Hematopoietic multipotent progenitor cell treated with erythropoietin and hydrocortisone succinate and interleukin-3 and kit ligand, for 17 days (in vitro differentiated cells): ENCODE measurements at regions not wholly inside any gene's neighbourhood (a gene's known extent, or its start where the extent isn't known, plus 50 kb on each side); places are given as distances from the start of the nearest gene placed in this dataset.

ENCODE experiments used
- DNase-seq: peaks from one replicate; pipeline ENCODE4 v3.0.0-alpha.2; 2015; ENCODE audit warnings: low spot score

- no peak for DNase-seq
These were observed 107.5 kb upstream of the CELF4 start for GRCh38 chr18:37672932-37673595.

- DNase-seq = no peak
These were observed 106.4 kb upstream of the CELF4 start for GRCh38 chr18:37672001-37672400.

GRCh38 chr18:37671530-37671929, 105.9 kb upstream of the CELF4 start:
- DNase-seq = no peak

DNA sequence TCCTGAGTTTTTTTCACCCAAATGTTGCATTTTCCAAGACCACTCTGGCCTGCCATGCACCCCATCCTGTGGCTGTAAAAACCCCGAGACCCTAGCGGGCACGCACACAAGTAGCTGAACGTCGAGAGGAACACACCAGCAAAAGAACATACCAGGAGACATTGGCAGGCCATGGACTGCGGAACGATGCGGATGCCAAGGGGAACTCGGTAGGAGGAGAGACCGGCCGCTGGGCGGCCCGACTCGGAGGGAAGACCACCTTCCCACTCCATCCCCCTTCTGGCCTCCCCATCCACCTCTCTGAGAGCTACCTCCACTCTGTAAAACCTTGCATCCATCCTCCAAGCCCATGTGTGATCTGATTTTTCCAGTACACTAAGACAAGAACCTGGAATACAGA, 105.5 kb upstream of the CELF4 start:
- DNase-seq = no peak

DNA sequence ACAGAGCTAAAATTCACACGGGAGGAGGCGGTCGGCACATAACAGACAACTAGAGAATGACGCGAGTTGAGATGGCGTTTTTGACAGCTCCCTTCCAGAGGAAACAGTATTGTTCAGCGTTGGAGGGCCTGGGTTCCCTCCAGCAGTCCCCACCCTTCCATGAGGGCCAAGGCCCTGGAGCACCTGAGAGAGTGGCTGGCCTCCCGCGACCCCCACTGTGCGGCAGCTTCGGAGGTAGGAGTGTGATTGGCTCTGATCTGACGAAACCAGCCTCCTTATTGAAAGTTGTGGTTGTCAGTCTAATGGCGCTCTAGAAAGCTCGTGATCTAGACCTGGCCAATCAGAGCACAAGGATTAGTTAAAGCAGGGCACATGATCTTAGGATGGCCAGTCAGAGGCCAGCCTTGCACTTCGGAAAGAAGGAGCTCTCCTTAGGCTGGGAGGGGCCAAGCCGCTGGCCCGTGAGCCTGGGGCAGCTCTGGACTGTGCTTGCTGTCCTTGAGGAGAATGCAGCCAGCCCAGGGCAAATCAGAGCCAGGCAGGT, 104.5 kb upstream of the CELF4 start:
- DNase-seq = no peak

DNA sequence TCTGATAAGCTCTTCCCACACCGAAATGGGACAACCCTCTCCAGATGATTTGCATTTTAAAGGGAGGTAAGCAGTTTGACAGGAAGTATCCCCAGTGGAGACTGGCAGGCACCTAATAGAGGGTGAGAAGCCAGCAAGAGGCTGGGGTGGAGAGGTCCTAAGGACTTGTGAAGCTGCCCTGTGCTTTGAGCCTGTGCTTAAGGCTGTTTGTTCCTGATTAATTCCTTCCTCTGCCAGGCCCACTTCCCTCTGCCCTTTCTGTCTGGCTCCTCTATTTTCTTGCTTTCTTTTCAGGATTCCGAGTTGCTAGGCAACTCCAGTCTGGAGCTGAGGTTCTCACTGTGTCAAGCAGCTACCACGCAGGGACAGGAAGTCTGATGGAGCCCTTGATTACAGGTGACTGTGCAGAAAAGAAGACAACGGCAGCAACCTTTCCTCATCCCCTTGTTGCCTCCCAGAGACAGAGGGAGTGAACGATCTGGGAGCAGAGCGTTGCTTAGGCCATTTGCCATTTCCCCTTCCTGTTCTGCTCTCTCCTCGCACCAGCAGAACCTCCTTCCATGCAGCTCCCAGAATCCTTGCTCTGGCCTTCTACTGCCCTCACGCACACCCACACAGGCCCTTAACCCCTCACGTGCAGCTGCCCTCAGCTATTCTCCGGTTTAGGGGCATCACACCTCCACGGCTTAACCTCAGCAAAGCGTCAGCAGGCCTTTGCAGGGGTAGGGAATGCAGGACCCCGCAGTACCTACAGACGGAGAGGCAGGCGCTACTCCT, 103.6 kb upstream of the CELF4 start:
- DNase-seq = no peak

DNA sequence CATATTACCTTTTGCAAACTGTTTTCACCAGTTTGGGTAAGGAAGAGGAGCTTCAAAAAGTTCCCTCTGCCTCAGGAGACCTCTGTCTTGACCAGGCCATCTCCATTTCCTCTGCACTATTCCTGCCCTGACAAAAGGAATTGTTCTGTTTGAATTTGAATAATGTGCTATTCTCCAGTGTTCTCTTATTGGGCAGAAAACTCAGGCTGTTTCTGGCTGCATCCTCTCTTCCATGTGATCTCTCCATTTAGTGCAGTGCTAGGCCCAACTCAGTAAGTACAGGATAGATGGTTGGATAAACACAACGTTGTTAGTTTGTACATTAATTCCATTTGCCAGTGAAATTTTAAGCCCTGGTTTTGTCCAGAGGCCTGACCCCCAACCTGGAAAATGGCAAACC, 102.2 kb upstream of the CELF4 start:
- no peak for DNase-seq

- no peak for DNase-seq
These were observed 101.4 kb upstream of the CELF4 start for GRCh38 chr18:37666991-37667390.

DNA sequence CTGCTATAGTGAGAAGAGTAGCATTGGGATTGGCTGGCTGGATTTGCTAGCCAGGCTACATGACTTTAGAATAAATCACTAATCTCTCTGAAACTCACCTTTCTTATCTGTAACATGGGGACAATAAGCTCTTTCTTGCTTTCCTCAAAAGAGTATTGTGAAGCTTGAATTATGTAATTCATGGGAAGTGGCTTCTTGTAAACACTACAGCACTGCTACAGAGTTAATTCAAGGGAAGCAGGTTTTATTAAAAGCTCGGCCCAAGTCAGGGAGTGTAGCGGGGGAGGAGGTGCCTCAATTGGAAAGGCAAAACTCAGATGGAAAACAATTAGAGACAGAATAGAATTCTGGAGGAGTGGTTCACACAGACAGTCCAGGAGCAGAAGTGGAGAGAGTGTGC, 100.9 kb upstream of the CELF4 start:
- no peak for DNase-seq

DNA sequence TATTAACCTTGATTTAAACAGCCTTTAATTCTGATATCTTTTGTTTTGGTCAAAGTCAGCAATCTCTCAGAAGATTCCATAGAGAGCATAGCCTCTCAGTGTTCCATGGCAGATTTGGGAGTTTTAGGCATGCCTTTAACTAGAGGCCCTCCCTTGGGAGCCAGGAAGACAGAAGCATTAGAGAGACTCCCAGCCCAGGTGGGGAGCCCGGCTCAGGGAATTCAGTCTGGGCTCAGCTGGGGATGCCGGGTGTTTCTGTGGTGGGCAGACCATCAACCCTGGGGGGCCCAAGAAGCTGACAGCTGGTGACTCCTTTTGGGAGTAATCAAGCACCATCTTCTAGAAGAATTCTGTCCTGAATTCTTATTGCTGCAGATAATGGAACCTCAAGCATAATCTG, 99.7 kb upstream of the CELF4 start:
- DNase-seq = no peak

- DNase-seq = no peak
These were observed 97.8 kb upstream of the CELF4 start for GRCh38 chr18:37663446-37663845.

GRCh38 chr18:37662546-37663339, 97.1 kb upstream of the CELF4 start:
- DNase-seq = no peak

- no peak for DNase-seq
These were observed 96.5 kb upstream of the CELF4 start for GRCh38 chr18:37662099-37662498.

DNA sequence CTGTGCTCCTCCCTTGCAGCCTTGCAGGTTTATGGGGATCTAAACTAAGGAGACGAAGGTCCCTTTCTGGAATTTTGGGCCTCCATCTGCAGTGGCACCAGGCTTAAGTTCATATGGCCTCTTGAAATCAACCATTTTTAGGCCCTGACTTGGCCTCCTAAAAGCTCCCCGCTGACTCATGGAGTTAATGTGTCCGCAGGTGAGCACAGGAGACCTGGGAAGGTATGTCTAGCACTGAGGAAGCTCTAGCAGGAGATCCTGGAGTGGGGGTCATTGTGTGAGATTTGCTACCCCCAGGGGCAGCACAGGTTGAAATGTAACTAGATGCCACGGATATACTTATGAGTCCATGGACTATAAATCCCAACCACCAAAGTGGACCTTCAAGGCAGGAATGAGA, 95.9 kb upstream of the CELF4 start:
- DNase-seq = no peak

DNA sequence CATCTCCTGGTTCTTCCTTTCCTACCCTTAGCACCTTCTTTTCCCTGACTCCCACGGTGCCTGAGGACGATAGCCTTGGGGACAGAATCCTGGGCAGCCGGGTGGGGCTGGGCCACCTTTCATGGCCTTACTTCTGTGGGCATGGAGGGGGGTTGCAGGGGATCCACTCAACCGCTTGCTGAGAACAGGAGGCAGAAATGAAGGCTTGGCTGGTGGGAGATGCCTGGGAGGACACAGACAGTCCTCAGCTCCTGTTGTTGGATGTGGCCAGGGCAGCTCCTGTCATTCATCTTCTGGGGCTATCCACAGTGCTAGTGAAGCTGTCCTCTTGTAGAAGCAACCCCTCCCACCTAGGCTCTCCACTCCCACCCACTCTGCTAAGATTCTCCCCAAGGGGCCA, 95.5 kb upstream of the CELF4 start:
- DNase-seq = no peak

DNA sequence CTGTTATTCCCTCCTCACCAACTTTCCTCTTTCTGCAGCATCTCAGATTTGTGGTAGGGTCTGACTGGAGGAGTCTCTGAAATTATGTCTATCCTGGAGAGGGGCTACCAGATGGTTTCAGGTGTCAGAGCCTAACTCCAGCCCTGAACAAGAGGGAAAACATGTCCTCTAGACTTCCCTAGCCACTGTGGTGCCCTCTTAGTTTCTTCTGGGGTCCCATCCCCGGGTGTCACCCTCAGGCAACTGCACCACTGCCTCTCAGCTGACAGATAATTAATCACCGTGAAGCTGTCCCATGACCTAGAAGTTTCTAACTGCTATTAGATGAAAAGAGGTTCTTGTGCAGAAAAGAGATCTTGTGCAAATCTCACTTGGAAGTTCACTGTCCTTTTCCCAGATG, 95.1 kb upstream of the CELF4 start:
- DNase-seq = no peak

- DNase-seq = no peak
These were observed 94.3 kb upstream of the CELF4 start for GRCh38 chr18:37659906-37660305.

DNA sequence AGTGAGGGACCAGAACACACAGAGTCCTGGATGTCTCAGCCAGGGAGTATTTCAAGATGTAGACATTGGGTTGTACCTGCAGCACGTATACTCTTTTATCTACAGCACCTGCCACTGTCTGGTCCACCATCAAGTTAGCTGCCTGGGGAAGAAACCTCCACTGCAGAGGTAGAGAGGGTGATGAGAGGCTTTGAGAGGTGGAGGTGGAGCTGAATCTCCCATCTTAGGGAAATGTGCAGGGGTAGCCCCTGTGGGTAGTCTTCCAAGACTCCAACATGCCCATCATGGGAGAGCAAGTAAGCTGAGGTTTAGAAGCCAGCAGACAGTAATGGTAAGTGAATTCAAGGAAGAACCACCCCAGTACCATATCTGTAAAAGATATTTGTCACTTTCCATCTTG, 93.3 kb upstream of the CELF4 start:
- DNase-seq = no peak

DNA sequence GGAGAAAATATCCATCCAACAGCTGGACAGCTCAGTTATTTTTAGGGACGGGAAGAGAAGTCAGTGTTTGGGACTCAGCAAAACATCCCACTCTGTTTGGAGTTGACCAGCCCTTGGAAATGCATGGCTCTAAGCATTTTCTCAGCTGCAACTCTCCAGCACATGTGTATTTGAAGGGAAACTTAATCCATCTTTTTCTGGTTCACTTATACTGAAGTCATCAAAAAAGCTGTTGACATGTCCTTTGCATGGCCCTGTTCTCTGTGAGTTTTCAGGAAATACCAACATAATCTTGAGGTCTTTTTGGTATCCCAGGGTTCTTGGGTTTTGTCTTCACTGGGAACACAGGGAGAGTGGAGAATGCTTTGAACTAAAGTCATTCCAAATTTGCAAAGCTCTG, 91.9 kb upstream of the CELF4 start:
- no peak for DNase-seq

- DNase-seq = no peak
These were observed 89.3 kb upstream of the CELF4 start for GRCh38 chr18:37654731-37655369.

DNA sequence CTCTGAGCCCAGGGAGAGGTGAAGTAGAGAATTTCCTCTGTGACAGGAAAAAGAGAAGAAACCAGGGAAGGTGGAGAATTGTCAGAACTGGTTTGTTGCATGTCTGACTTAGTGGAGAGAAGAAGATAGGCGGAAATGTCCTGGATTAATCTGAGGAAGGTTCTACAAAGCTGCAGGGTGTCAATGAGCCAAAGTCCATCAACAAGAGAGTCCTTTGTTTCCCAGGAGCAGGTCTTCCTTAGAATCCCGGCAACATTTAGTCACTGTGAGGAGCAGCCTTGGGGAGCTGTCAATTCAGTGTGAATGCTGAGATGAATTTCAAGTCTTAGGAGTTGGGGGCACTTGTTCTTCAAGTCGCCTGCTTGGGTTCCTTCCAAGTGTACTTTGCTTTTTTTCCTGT, 88.4 kb upstream of the CELF4 start:
- no peak for DNase-seq

- DNase-seq = no peak
These were observed 88.0 kb upstream of the CELF4 start for GRCh38 chr18:37653618-37654017.
